ENCODE measurements at regions not wholly inside any gene's neighbourhood (a gene's known extent, or its start where the extent isn't known, plus 50 kb on each side); places are given as distances from the start of the nearest gene placed in this dataset.
"Not testable (repeated sequence)": the region's sequence is repeated elsewhere in the genome, so short reads cannot be mapped to it uniquely, and the experiment has no call there.

- no peak for DNase-seq
Observed at GRCh38 chr18:60003610-60004185, 103.9 kb downstream of the PMAIP1 start.

GRCh38 chr18:59996370-59996966 is 96.7 kb downstream of the PMAIP1 start:
- DNase-seq: no peak

- DNase-seq: no peak
Observed at GRCh38 chr18:59994357-59994756, 94.6 kb downstream of the PMAIP1 start.

GRCh38 chr18:59993560-59993959 is 93.8 kb downstream of the PMAIP1 start:
- no peak for DNase-seq

GRCh38 chr18:59990121-59990823 is 90.5 kb downstream of the PMAIP1 start:
- DNase-seq: no peak

- DNase-seq: peak; percentile 27
Observed at GRCh38 chr18:59988098-59988706, 88.4 kb downstream of the PMAIP1 start.

- no peak for DNase-seq
Observed at GRCh38 chr18:59987102-59987501, 87.3 kb downstream of the PMAIP1 start.

- DNase-seq: no peak
Observed at GRCh38 chr18:59986139-59986538, 86.3 kb downstream of the PMAIP1 start.

GRCh38 chr18:59985289-59985688 is 85.5 kb downstream of the PMAIP1 start:
- no peak for DNase-seq

- no peak for DNase-seq
Observed at GRCh38 chr18:59983506-59983905, 83.7 kb downstream of the PMAIP1 start.

GRCh38 chr18:59980188-59980637 is 80.4 kb downstream of the PMAIP1 start:
- DNase-seq: no peak

- DNase-seq: no peak
Observed at GRCh38 chr18:59971871-59972428, 72.2 kb downstream of the PMAIP1 start.

- not testable (repeated sequence) for DNase-seq
Observed at GRCh38 chr18:59971144-59971543, 71.3 kb downstream of the PMAIP1 start.

GRCh38 chr18:59969477-59970028 is 69.8 kb downstream of the PMAIP1 start:
- DNase-seq: not testable (repeated sequence)

GRCh38 chr18:59968583-59968982 is 68.8 kb downstream of the PMAIP1 start:
- DNase-seq: no peak

GRCh38 chr18:59967878-59968277 is 68.1 kb downstream of the PMAIP1 start:
- DNase-seq: no peak

GRCh38 chr18:59966913-59967312 is 67.1 kb downstream of the PMAIP1 start:
- no peak for DNase-seq

- DNase-seq: no peak
Observed at GRCh38 chr18:59963229-59963628, 63.4 kb downstream of the PMAIP1 start.

- no peak for DNase-seq
Observed at GRCh38 chr18:59961070-59961469, 61.3 kb downstream of the PMAIP1 start.

- no peak for DNase-seq
Observed at GRCh38 chr18:59960272-59960671, 60.5 kb downstream of the PMAIP1 start.

GRCh38 chr18:59959606-59960005 is 59.8 kb downstream of the PMAIP1 start:
- DNase-seq: no peak

GRCh38 chr18:59959073-59959472 is 59.3 kb downstream of the PMAIP1 start:
- DNase-seq: no peak

GRCh38 chr18:59957957-59958356 is 58.2 kb downstream of the PMAIP1 start:
- DNase-seq: peak; percentile 86

All from NCI-H1436 treated with DMSO at 0.1 percent for 48 hours (cell line).